HEK293T (cell line): ENCODE measurements at regions not wholly inside any gene's neighbourhood (a gene's known extent, or its start where the extent isn't known, plus 50 kb on each side); places are given as distances from the start of the nearest gene placed in this dataset.
A peak's percentile ranks its signal among the peaks of the same experiment; 100 is the strongest.

Experiments used
- CTCF ChIA-PET: fragments of 350-600 bp; formaldehyde crosslinking; extraction: SDS; loops from one replicate; lab custom pipeline; 2021; ENCODE audit warnings: antibody characterized with exemption, inconsistent platforms; lab: Yijun Ruan, JAX
- POLR2A ChIA-PET: fragments of 350-600 bp; formaldehyde crosslinking; extraction: SDS; loops from one replicate; lab custom pipeline; 2020; ENCODE audit warnings: antibody characterized with exemption, inconsistent platforms; lab: Yijun Ruan, JAX
- DNase-seq: peaks from one replicate; pipeline ENCODE4 v3.0.0; 2012; ENCODE audit warnings: mixed read lengths; ENCODE audit errors: extremely low spot score
- ARNT ChIP-seq: fragments of 450-650 bp; IDR thresholded peaks from 2 replicates; pipeline ENCODE4 v1.6.1; 2017; ENCODE audit warnings: mild to moderate bottlenecking
- BHLHE40 ChIP-seq: fragments of 450-650 bp; IDR thresholded peaks from 2 replicates; pipeline ENCODE4 v1.6.1; 2016; ENCODE audit warnings: mild to moderate bottlenecking, moderate library complexity, borderline replicate concordance
- CTBP1 ChIP-seq: fragments of 450-650 bp; IDR thresholded peaks from 2 replicates; pipeline ENCODE4 v1.6.1; 2016; ENCODE audit warnings: borderline replicate concordance
- ELF4 ChIP-seq: fragments of 450-650 bp; IDR thresholded peaks from 2 replicates; pipeline ENCODE4 v1.6.1; 2017; ENCODE audit warnings: antibody characterized with exemption
- FOXA1 ChIP-seq: fragments of 450-650 bp; IDR thresholded peaks from 2 replicates; pipeline ENCODE4 v1.6.1; 2016; ENCODE audit warnings: mild to moderate bottlenecking
- FOXK2 ChIP-seq: fragments of 450-650 bp; IDR thresholded peaks from 2 replicates; pipeline ENCODE4 v1.6.1; 2016; ENCODE audit warnings: mild to moderate bottlenecking
- FOXM1 ChIP-seq: fragments of 450-650 bp; IDR thresholded peaks from 2 replicates; pipeline ENCODE4 v1.6.1; 2017; ENCODE audit warnings: mild to moderate bottlenecking, borderline replicate concordance
- HDGF ChIP-seq: fragments of 450-650 bp; IDR thresholded peaks from 2 replicates; pipeline ENCODE4 v1.6.1; 2017; ENCODE audit warnings: antibody characterized with exemption, borderline replicate concordance
- L3MBTL2 ChIP-seq: fragments of 450-650 bp; conservative IDR thresholded peaks from 2 replicates; pipeline ENCODE4 v1.6.1; 2016; ENCODE audit warnings: mild to moderate bottlenecking
- LEF1 ChIP-seq: fragments of 450-650 bp; IDR thresholded peaks from 2 replicates; pipeline ENCODE4 v1.6.1; 2017; ENCODE audit warnings: mild to moderate bottlenecking, borderline replicate concordance
- NFRKB ChIP-seq: fragments of 450-650 bp; IDR thresholded peaks from 2 replicates; pipeline ENCODE4 v1.6.1; 2016; ENCODE audit warnings: mild to moderate bottlenecking, moderate library complexity
- SP1 ChIP-seq: fragments of 450-650 bp; IDR thresholded peaks from 2 replicates; pipeline ENCODE4 v1.6.1; 2017
- SUZ12 ChIP-seq: fragments of 450-650 bp; IDR thresholded peaks from 2 replicates; pipeline ENCODE4 v1.6.1; 2016; ENCODE audit warnings: mild to moderate bottlenecking
- TARDBP ChIP-seq: fragments of 450-650 bp; IDR thresholded peaks from 2 replicates; pipeline ENCODE4 v1.6.1; 2016
- ZNF384 ChIP-seq: fragments of 450-650 bp; IDR thresholded peaks from 2 replicates; pipeline ENCODE4 v1.6.1; 2016
- TF ChIP-seq, protein P1 (sequence below): fragments of 450-650 bp; IDR thresholded peaks from 2 replicates; pipeline ENCODE4 v1.6.1; 2016

DNA sequence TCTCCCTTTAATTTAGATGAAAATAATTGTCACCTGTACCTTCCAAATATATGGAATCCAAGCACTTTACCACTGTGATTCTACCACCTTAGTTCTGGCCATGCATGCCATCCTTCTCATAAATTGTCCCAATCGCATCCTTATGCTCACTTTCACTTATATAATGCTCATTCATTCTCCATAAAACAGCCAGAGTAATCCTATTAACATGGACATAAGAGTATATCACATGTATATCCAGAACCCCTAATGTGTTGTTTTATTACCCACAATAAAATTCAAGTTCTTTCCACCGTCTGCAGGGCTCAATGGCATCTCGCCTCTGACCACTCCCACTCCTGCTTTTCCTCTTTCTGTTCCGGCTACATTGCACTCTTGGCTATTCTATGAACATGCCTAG, 597.5 kb upstream of the MIR17HG start:
- peak; percentile 67 for DNase-seq
- ChIA-PET CTCF (no interaction called here), POLR2A (no interaction called here)
- TF ChIP-seq, protein P1, sequence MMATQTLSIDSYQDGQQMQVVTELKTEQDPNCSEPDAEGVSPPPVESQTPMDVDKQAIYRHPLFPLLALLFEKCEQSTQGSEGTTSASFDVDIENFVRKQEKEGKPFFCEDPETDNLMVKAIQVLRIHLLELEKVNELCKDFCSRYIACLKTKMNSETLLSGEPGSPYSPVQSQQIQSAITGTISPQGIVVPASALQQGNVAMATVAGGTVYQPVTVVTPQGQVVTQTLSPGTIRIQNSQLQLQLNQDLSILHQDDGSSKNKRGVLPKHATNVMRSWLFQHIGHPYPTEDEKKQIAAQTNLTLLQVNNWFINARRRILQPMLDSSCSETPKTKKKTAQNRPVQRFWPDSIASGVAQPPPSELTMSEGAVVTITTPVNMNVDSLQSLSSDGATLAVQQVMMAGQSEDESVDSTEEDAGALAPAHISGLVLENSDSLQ: peak; percentile 80
- no peak for TF ChIP-seq FOXK2
- TF ChIP-seq CTBP1: peak; percentile 94
- TF ChIP-seq SUZ12: no peak
- no peak for TF ChIP-seq ELF4
- TF ChIP-seq ARNT: peak; percentile 90

DNA sequence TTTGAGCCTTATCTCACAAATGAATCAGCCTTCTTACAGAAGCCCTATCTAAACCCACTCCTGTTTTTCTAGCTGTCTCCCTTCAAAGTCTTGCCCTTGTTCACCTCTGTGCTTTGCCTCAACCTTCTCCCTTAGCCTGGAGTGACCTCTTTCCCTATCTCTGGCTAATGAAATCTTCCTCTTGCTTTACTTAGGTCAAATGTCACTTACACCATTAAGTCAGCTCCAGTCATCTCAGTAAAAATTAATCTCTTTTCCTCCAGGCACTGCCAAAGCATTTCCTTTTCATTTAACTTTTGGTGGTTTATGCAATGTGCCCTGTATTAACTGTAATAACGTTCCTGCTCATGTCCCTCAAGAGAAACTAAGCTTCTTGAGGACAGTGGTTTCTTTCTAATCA, 596.5 kb upstream of the MIR17HG start:
- CTCF ChIA-PET: no interaction called here
- POLR2A ChIA-PET: no interaction called here
- TF ChIP-seq FOXA1: no peak
- TF ChIP-seq HDGF: no peak
- TF ChIP-seq ELF4: no peak
- TF ChIP-seq BHLHE40: no peak
- no peak for DNase-seq

DNA sequence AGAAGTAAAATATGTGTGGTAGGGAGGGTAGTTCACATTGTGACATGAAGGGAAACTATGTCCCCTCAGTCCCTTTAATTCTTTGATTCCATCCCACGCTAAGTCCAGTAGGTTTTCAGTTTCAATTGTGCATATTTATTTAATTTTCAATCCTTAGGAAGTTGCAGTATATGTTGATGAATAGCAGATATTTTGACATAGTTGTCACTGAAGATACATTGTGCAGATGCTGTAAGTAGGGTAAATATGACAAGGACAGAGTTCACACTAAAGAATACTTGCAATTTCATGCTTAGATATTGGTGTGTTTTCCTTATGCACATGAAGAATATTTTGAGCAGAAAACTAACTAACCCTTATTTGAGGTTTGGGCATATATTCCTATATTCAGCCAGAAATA, 595.4 kb upstream of the MIR17HG start:
- POLR2A ChIA-PET: no interaction called here
- CTCF ChIA-PET: no interaction called here
- TF ChIP-seq ZNF384 (no peak), HDGF (no peak), LEF1 (no peak), SP1 (no peak), L3MBTL2 (no peak), SUZ12 (no peak), ARNT (no peak), NFRKB (no peak), TARDBP (no peak), FOXK2 (no peak), BHLHE40 (no peak), CTBP1 (no peak), ELF4 (no peak), FOXA1 (no peak), FOXM1 (no peak)
- TF ChIP-seq, protein P1: no peak
- DNase-seq: no peak

DNA sequence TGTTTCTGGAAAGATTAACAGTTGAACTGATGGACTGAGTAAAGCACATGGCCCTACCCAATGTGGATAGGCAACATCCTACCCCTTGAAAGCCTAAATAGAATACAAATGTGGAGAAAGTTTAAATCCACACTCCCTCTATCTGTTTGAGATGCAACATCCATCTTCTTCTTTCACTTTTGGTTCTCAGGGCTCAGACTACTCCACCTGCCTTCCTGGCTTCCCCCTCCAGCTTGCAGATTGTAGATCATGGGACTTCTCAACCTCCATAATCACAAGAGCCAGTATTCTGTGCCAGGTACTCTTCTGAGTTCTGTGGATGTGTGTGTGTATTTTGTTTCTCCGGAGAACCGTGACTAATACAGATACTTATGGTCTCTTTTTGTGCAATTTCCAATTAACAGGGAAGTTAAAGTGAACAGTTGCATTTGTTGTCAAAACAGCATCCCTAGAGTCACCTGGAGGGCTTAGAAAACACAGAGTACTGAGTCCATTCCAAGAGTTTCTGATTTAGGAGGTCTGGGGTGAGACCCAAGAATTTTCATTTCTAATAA, 590.3 kb upstream of the MIR17HG start:
- POLR2A ChIA-PET: no interaction called here
- TF ChIP-seq BHLHE40: no peak
- no peak for TF ChIP-seq HDGF
- TF ChIP-seq SUZ12: no peak
- TF ChIP-seq ELF4: no peak
- CTCF ChIA-PET: no interaction called here
- DNase-seq: no peak

DNA sequence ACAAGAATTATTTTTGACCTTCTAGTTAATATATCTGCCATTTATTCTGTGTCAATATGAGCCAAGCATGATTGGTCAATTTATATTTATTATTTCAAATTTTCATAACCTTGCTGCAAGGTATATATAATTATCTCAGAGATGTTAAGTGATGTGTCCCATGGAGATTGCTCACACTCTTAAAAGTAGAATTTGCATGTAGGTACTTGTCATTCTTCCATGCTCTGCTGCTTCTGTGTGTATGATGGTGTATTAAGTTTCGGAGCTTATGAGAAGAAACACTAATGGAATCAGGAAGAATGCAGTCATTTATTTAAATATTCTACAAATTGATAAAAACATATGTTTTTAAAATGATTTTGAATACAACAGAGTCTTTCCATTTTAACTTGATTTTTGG, 586.8 kb upstream of the MIR17HG start:
- TF ChIP-seq CTBP1: no peak
- TF ChIP-seq NFRKB: no peak
- TF ChIP-seq FOXM1: no peak
- no peak for TF ChIP-seq FOXA1
- no peak for TF ChIP-seq ARNT
- no peak for TF ChIP-seq ZNF384
- no peak for TF ChIP-seq HDGF
- TF ChIP-seq SUZ12: no peak
- CTCF ChIA-PET: interaction anchor here (0.6 kb wide), 1 partner anchor 1673 kb away, joined by 3 read pairs; no protein-coding TSS in a partner anchor
- no peak for DNase-seq
- POLR2A ChIA-PET: no interaction called here

DNA sequence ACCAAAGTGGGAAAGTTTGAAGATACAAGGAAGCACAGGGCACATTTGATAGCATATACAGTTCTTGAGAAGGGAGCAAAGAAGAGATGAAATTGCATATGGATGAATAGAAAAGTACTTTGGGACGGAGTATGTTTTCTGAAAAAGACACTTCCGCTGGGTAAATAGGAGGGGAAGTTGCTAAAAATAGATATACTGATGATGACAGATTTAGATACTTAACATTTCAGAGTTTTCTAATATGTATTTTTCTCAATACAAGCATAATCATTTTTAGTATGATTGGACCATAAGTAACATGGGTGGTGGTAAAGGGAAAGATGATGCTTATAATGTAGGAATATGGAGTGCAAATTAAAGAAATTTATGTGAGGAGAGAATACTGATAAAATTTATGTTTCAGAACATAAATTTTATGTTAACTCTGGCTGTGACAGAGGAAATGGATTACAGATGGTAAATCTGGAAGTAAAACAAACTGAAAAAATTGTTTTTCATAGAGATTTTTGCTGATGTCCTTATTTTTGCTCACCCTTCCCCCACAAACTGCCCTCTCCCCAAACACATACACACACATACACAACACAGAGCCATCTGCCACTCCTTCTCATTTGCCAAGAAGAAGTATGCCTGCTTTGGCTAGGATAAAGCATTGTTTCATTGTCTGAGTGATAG, 583.9 kb upstream of the MIR17HG start:
- DNase-seq: no peak
- ChIA-PET POLR2A (no interaction called here), CTCF (no interaction called here)
- TF ChIP-seq HDGF (no peak), SP1 (no peak), FOXA1 (no peak), SUZ12 (no peak), ARNT (no peak)

DNA sequence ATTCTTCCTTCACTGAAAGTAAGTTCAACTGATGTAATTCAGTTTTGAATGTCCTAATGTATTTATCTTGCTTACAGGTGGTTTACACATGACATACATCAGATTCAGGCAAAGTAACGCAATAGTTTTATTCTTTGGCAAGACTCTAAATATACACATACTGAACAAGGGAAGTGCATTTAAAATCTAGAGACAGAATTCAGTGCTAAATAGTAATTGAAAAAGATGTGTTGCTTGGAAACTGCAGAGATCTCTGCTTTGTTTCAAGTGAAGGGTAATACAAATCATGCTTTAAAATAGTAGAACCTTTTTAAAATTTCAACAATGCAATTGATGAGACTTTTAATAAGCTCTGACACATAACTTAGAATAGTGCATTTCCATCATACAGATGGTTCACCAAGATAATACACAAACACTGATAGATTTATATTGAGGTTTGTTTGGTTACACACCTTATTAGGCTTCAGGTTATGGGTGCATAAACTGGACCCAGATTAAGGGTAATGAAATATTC, 581.0 kb upstream of the MIR17HG start:
- DNase-seq: no peak
- CTCF ChIA-PET: interaction anchor here (0.7 kb wide), 1 partner anchor 581 kb away, joined by 3 read pairs; no protein-coding TSS in a partner anchor
- POLR2A ChIA-PET: no interaction called here
- TF ChIP-seq SP1 (no peak), SUZ12 (no peak), ZNF384 (no peak), HDGF (no peak), NFRKB (no peak), L3MBTL2 (no peak), ELF4 (no peak), LEF1 (no peak), ARNT (no peak), FOXA1 (no peak), CTBP1 (no peak), FOXM1 (no peak), FOXK2 (no peak), BHLHE40 (no peak), TARDBP (no peak)
- TF ChIP-seq, protein P1: no peak
